GM21526 (cell line): ENCODE measurements at regions not wholly inside any gene's neighbourhood (a gene's known extent, or its start where the extent isn't known, plus 50 kb on each side); places are given as distances from the start of the nearest gene placed in this dataset.

ENCODE experiments used
- ATAC-seq: cut with Tn5 transposase; IDR thresholded peaks from one replicate; pipeline ENCODE4 v1.9.1; 2021; ENCODE audit warnings: moderate library complexity; ENCODE audit not compliant: unreplicated experiment, low FRiP score

- ATAC-seq = no peak
These were observed 277.3 kb upstream of the FMN2 start for GRCh38 chr1:239814306-239814881.

GRCh38 chr1:239815074-239815473, 276.6 kb upstream of the FMN2 start:
- no peak for ATAC-seq

GRCh38 chr1:239816081-239816782, 275.5 kb upstream of the FMN2 start:
- no peak for ATAC-seq

- no peak for ATAC-seq
These were observed 274.4 kb upstream of the FMN2 start for GRCh38 chr1:239817276-239817675.

- no peak for ATAC-seq
These were observed 273.9 kb upstream of the FMN2 start for GRCh38 chr1:239817801-239818200.

GRCh38 chr1:239819096-239819495, 272.6 kb upstream of the FMN2 start:
- ATAC-seq = no peak

- ATAC-seq = no peak
These were observed 271.9 kb upstream of the FMN2 start for GRCh38 chr1:239819756-239820250.

- ATAC-seq = no peak
These were observed 267.8 kb upstream of the FMN2 start for GRCh38 chr1:239823852-239824251.

GRCh38 chr1:239826211-239826610, 265.5 kb upstream of the FMN2 start:
- no peak for ATAC-seq

- no peak for ATAC-seq
These were observed 264.9 kb upstream of the FMN2 start for GRCh38 chr1:239826736-239827135.

- no peak for ATAC-seq
These were observed 262.1 kb upstream of the FMN2 start for GRCh38 chr1:239829535-239829934.

GRCh38 chr1:239831577-239832355, 259.9 kb upstream of the FMN2 start:
- ATAC-seq = no peak

- no peak for ATAC-seq
These were observed 258.0 kb upstream of the FMN2 start for GRCh38 chr1:239833723-239834122.

- ATAC-seq = no peak
These were observed 255.7 kb upstream of the FMN2 start for GRCh38 chr1:239835946-239836440.

GRCh38 chr1:239840336-239840735, 251.3 kb upstream of the FMN2 start:
- ATAC-seq = no peak

GRCh38 chr1:239840790-239841189, 250.9 kb upstream of the FMN2 start:
- ATAC-seq = no peak

- ATAC-seq = no peak
These were observed 250.1 kb upstream of the FMN2 start for GRCh38 chr1:239841631-239842030.

GRCh38 chr1:239843541-239843940, 248.1 kb upstream of the FMN2 start:
- ATAC-seq = no peak

GRCh38 chr1:239844833-239845232, 246.8 kb upstream of the FMN2 start:
- no peak for ATAC-seq

GRCh38 chr1:239854922-239855321, 236.8 kb upstream of the FMN2 start:
- no peak for ATAC-seq

- no peak for ATAC-seq
These were observed 235.6 kb upstream of the FMN2 start for GRCh38 chr1:239856067-239856466.
